ENCODE measurements at regions not wholly inside any gene's neighbourhood (a gene's known extent, or its start where the extent isn't known, plus 50 kb on each side); places are given as distances from the start of the nearest gene placed in this dataset.

DNA sequence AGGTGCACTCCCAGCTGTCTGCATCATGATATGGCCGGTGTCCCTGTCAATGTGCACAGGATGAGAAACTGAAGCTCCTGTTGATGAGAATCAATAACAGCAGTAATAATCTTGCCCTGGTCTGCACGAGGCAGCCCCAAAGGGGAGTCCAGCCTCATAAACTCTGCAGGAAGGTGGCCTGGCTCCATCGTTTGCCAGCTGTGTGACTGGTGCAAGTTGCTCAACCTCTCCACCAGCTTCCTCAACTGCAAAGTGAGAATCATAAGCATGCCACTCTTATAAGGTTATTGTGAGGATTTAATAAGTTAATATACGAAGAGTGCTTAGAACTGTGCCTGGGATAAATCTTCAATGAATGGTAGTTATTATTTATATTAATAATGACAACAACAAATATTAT is 203.4 kb upstream of the HES1 start:
- TF ChIP-seq, protein P1, sequence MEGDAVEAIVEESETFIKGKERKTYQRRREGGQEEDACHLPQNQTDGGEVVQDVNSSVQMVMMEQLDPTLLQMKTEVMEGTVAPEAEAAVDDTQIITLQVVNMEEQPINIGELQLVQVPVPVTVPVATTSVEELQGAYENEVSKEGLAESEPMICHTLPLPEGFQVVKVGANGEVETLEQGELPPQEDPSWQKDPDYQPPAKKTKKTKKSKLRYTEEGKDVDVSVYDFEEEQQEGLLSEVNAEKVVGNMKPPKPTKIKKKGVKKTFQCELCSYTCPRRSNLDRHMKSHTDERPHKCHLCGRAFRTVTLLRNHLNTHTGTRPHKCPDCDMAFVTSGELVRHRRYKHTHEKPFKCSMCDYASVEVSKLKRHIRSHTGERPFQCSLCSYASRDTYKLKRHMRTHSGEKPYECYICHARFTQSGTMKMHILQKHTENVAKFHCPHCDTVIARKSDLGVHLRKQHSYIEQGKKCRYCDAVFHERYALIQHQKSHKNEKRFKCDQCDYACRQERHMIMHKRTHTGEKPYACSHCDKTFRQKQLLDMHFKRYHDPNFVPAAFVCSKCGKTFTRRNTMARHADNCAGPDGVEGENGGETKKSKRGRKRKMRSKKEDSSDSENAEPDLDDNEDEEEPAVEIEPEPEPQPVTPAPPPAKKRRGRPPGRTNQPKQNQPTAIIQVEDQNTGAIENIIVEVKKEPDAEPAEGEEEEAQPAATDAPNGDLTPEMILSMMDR (IDR thresholded peaks at IDR 0.05) = no peak
- no peak for TF ChIP-seq POLR2AphosphoS5 (IDR thresholded peaks at IDR 0.05)
- TF ChIP-seq POLR2A (IDR thresholded peaks at IDR 0.05) = no peak
- TF ChIP-seq EP300 (IDR thresholded peaks at IDR 0.05) = no peak

All from suprapubic skin (tissue), 4 donors.